Nephron (organoid): ENCODE measurements at regions not wholly inside any gene's neighbourhood (a gene's known extent, or its start where the extent isn't known, plus 50 kb on each side); places are given as distances from the start of the nearest gene placed in this dataset.

Experiments
- H3K27ac Mint-ChIP-seq, 3 experiments: 2 replicates each; pipeline ENCODE4 v1.8.0; 2020; ENCODE audit warnings: mixed read lengths in 3 of 3, mild to moderate bottlenecking in 2 of 3, moderate library complexity in 1 of 3
- H3K27me3 Mint-ChIP-seq: 2 replicates; pipeline ENCODE4 v1.8.0; 2021; ENCODE audit warnings: low read depth, mild to moderate bottlenecking, moderate library complexity, mixed read lengths
- H3K36me3 Mint-ChIP-seq: 2 replicates; pipeline ENCODE4 v1.8.0; 2020; ENCODE audit warnings: low read depth, mixed read lengths
- H3K4me1 Mint-ChIP-seq: 2 replicates; pipeline ENCODE4 v1.8.0; 2020; ENCODE audit warnings: mixed read lengths
- H3K4me3 Mint-ChIP-seq, 3 experiments: 2 replicates each; pipeline ENCODE4 v1.8.0; 2020; ENCODE audit warnings: mild to moderate bottlenecking in 3 of 3, mixed read lengths in 3 of 3, moderate library complexity in 2 of 3
- H3K9me3 Mint-ChIP-seq: 2 replicates; pipeline ENCODE4 v1.8.0; 2020; ENCODE audit warnings: mixed read lengths
- CTCF ChIP-seq, 3 experiments: fragments of 200-600 bp; sonication (generic); IDR thresholded peaks; one replicate each; pipeline ENCODE4 v1.5.0; 2021; ENCODE audit warnings: antibody characterized with exemption in 3 of 3; ENCODE audit not compliant: unreplicated experiment in 3 of 3

- Mint-ChIP-seq H3K4me1 (no peaks in the 10 kb centered on the region), H3K9me3 (no peaks in the 10 kb centered on the region), H3K4me3 (no peak overlapping the region), H3K27me3 (no peaks in the 10 kb centered on the region), H3K36me3 (no peaks in the 10 kb centered on the region), H3K27ac (no peak overlapping the region)
- TF ChIP-seq CTCF (IDR thresholded peaks at IDR 0.05; ENCODE audit: unreplicated experiment in 3 of 3) = no peak
Observed at GRCh38 chr14:41302776-41303175, 303.9 kb upstream of the LRFN5 start.

DNA sequence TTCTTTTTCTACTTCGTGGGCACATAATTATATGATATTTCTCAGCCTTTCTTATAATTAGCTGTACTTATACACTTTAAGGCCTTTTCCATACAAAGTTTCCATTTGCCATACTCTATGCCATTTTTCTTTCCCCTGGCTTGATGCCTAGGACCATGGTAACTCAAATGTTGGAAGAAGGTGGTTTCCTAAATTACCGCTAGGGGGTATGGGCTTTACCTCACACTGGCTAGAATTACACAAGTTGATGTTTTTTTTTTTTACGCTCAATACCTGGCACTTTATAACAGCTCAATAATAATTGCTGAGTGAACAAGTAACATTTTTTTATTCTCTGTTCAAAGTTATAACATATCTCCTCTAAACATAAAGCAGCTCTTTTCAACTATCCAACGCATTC lies 306.8 kb upstream of the LRFN5 start:
- H3K27ac Mint-ChIP-seq = no peak overlapping the region
- H3K36me3 Mint-ChIP-seq = no peaks in the 10 kb centered on the region
- H3K4me3 Mint-ChIP-seq = no peak overlapping the region
- TF ChIP-seq CTCF (IDR thresholded peaks at IDR 0.05; ENCODE audit: unreplicated experiment in 3 of 3) = no peak
- no peaks in the 10 kb centered on the region for H3K4me1 Mint-ChIP-seq
- H3K9me3 Mint-ChIP-seq = no peaks in the 10 kb centered on the region
- no peaks in the 10 kb centered on the region for H3K27me3 Mint-ChIP-seq

- Mint-ChIP-seq H3K4me3 (no peak overlapping the region), H3K36me3 (no peaks in the 10 kb centered on the region), H3K4me1 (no peaks in the 10 kb centered on the region), H3K27me3 (no peaks in the 10 kb centered on the region), H3K9me3 (no peaks in the 10 kb centered on the region), H3K27ac (no peak overlapping the region)
- no peak for TF ChIP-seq CTCF (IDR thresholded peaks at IDR 0.05; ENCODE audit: unreplicated experiment in 3 of 3)
Observed at GRCh38 chr14:41298328-41298690, 308.4 kb upstream of the LRFN5 start.

- Mint-ChIP-seq H3K4me1 (no peaks in the 10 kb centered on the region), H3K27ac (no peak overlapping the region), H3K9me3 (no peaks in the 10 kb centered on the region), H3K36me3 (no peaks in the 10 kb centered on the region), H3K27me3 (no peaks in the 10 kb centered on the region), H3K4me3 (no peak overlapping the region)
- TF ChIP-seq CTCF (IDR thresholded peaks at IDR 0.05; ENCODE audit: unreplicated experiment in 3 of 3) = no peak
Observed at GRCh38 chr14:41297576-41298327, 308.9 kb upstream of the LRFN5 start.

GRCh38 chr14:41295734-41296133 lies 310.9 kb upstream of the LRFN5 start:
- TF ChIP-seq CTCF (IDR thresholded peaks at IDR 0.05; ENCODE audit: unreplicated experiment in 3 of 3) = no peak
- H3K9me3 Mint-ChIP-seq = no peaks in the 10 kb centered on the region
- no peaks in the 10 kb centered on the region for H3K27me3 Mint-ChIP-seq
- H3K4me1 Mint-ChIP-seq = no peaks in the 10 kb centered on the region
- H3K27ac Mint-ChIP-seq = no peak overlapping the region
- H3K4me3 Mint-ChIP-seq = no peak overlapping the region
- H3K36me3 Mint-ChIP-seq = no peaks in the 10 kb centered on the region

- no peaks in the 10 kb centered on the region for H3K27me3 Mint-ChIP-seq
- no peaks in the 10 kb centered on the region for H3K4me1 Mint-ChIP-seq
- no peaks in the 10 kb centered on the region for H3K36me3 Mint-ChIP-seq
- no peak for TF ChIP-seq CTCF (IDR thresholded peaks at IDR 0.05; ENCODE audit: unreplicated experiment in 3 of 3)
- H3K4me3 Mint-ChIP-seq = no peak overlapping the region
- H3K9me3 Mint-ChIP-seq = peaks cover 3% of the 10 kb centered on the region
- H3K27ac Mint-ChIP-seq = no peak overlapping the region
Observed at GRCh38 chr14:41289025-41289424, 317.7 kb upstream of the LRFN5 start.
